ENCODE measurements at regions not wholly inside any gene's neighbourhood (a gene's known extent, or its start where the extent isn't known, plus 50 kb on each side); places are given as distances from the start of the nearest gene placed in this dataset.
A peak's percentile ranks its signal among the peaks of the same experiment; 100 is the strongest.

GRCh38 chr9:135310134-135310533, 169.4 kb upstream of the PPP1R26 start:
- no peak for DNase-seq (ENCODE audit: low spot score)

GRCh38 chr9:135315572-135315971, 164.0 kb upstream of the PPP1R26 start:
- DNase-seq (ENCODE audit: low spot score), result no peak

GRCh38 chr9:135320331-135320730, 159.3 kb upstream of the PPP1R26 start:
- DNase-seq (ENCODE audit: low spot score), result no peak

GRCh38 chr9:135320943-135321342, 158.6 kb upstream of the PPP1R26 start:
- DNase-seq (ENCODE audit: low spot score), result peak; percentile 49

GRCh38 chr9:135321580-135321979, 158.0 kb upstream of the PPP1R26 start:
- no peak for DNase-seq (ENCODE audit: low spot score)

GRCh38 chr9:135324329-135324728, 155.3 kb upstream of the PPP1R26 start:
- DNase-seq (ENCODE audit: low spot score), result no peak

- no peak for DNase-seq (ENCODE audit: low spot score)
Measured at GRCh38 chr9:135326141-135326540, 153.4 kb upstream of the PPP1R26 start.

GRCh38 chr9:135326633-135327152, 152.9 kb upstream of the PPP1R26 start:
- DNase-seq (ENCODE audit: low spot score), result no peak

GRCh38 chr9:135328485-135329417, 150.8 kb upstream of the PPP1R26 start:
- DNase-seq (ENCODE audit: low spot score), result no peak

GRCh38 chr9:135329571-135330306, 149.8 kb upstream of the PPP1R26 start:
- DNase-seq (ENCODE audit: low spot score), result peak; percentile 51

GRCh38 chr9:135330307-135330631, 149.3 kb upstream of the PPP1R26 start:
- no peak for DNase-seq (ENCODE audit: low spot score)

GRCh38 chr9:135330685-135331590, 148.6 kb upstream of the PPP1R26 start:
- DNase-seq (ENCODE audit: low spot score), result no peak

- DNase-seq (ENCODE audit: low spot score), result no peak
Measured at GRCh38 chr9:135332516-135332915, 147.1 kb upstream of the PPP1R26 start.

- peak; percentile 41 for DNase-seq (ENCODE audit: low spot score)
Measured at GRCh38 chr9:135332979-135333748, 146.4 kb upstream of the PPP1R26 start.

GRCh38 chr9:135334953-135335460, 144.6 kb upstream of the PPP1R26 start:
- peak; percentile 46 for DNase-seq (ENCODE audit: low spot score)

GRCh38 chr9:135335691-135336181, 143.8 kb upstream of the PPP1R26 start:
- DNase-seq (ENCODE audit: low spot score), result peak; percentile 57

GRCh38 chr9:135336722-135337527, 142.7 kb upstream of the PPP1R26 start:
- peak; percentile 62 for DNase-seq (ENCODE audit: low spot score)

- no peak for DNase-seq (ENCODE audit: low spot score)
Measured at GRCh38 chr9:135338546-135338945, 141.0 kb upstream of the PPP1R26 start.

- no peak for DNase-seq (ENCODE audit: low spot score)
Measured at GRCh38 chr9:135339378-135339973, 140.1 kb upstream of the PPP1R26 start.
